HEK293T (cell line): ENCODE measurements at regions not wholly inside any gene's neighbourhood (a gene's known extent, or its start where the extent isn't known, plus 50 kb on each side); places are given as distances from the start of the nearest gene placed in this dataset.

ENCODE experiments used
- CTCF ChIA-PET: fragments of 350-600 bp; formaldehyde crosslinking; extraction: SDS; loops from one replicate; lab custom pipeline; 2021; ENCODE audit warnings: antibody characterized with exemption, inconsistent platforms; lab: Yijun Ruan, JAX
- POLR2A ChIA-PET: fragments of 350-600 bp; formaldehyde crosslinking; extraction: SDS; loops from one replicate; lab custom pipeline; 2020; ENCODE audit warnings: antibody characterized with exemption, inconsistent platforms; lab: Yijun Ruan, JAX
- DNase-seq: peaks from one replicate; pipeline ENCODE4 v3.0.0; 2012; ENCODE audit warnings: mixed read lengths; ENCODE audit errors: extremely low spot score
- ARNT ChIP-seq: fragments of 450-650 bp; IDR thresholded peaks from 2 replicates; pipeline ENCODE4 v1.6.1; 2017; ENCODE audit warnings: mild to moderate bottlenecking
- BHLHE40 ChIP-seq: fragments of 450-650 bp; IDR thresholded peaks from 2 replicates; pipeline ENCODE4 v1.6.1; 2016; ENCODE audit warnings: mild to moderate bottlenecking, moderate library complexity, borderline replicate concordance
- CTBP1 ChIP-seq: fragments of 450-650 bp; IDR thresholded peaks from 2 replicates; pipeline ENCODE4 v1.6.1; 2016; ENCODE audit warnings: borderline replicate concordance
- ELF4 ChIP-seq: fragments of 450-650 bp; IDR thresholded peaks from 2 replicates; pipeline ENCODE4 v1.6.1; 2017; ENCODE audit warnings: antibody characterized with exemption
- FOXA1 ChIP-seq: fragments of 450-650 bp; IDR thresholded peaks from 2 replicates; pipeline ENCODE4 v1.6.1; 2016; ENCODE audit warnings: mild to moderate bottlenecking
- FOXK2 ChIP-seq: fragments of 450-650 bp; IDR thresholded peaks from 2 replicates; pipeline ENCODE4 v1.6.1; 2016; ENCODE audit warnings: mild to moderate bottlenecking
- FOXM1 ChIP-seq: fragments of 450-650 bp; IDR thresholded peaks from 2 replicates; pipeline ENCODE4 v1.6.1; 2017; ENCODE audit warnings: mild to moderate bottlenecking, borderline replicate concordance
- HDGF ChIP-seq: fragments of 450-650 bp; IDR thresholded peaks from 2 replicates; pipeline ENCODE4 v1.6.1; 2017; ENCODE audit warnings: antibody characterized with exemption, borderline replicate concordance
- L3MBTL2 ChIP-seq: fragments of 450-650 bp; conservative IDR thresholded peaks from 2 replicates; pipeline ENCODE4 v1.6.1; 2016; ENCODE audit warnings: mild to moderate bottlenecking
- LEF1 ChIP-seq: fragments of 450-650 bp; IDR thresholded peaks from 2 replicates; pipeline ENCODE4 v1.6.1; 2017; ENCODE audit warnings: mild to moderate bottlenecking, borderline replicate concordance
- NFRKB ChIP-seq: fragments of 450-650 bp; IDR thresholded peaks from 2 replicates; pipeline ENCODE4 v1.6.1; 2016; ENCODE audit warnings: mild to moderate bottlenecking, moderate library complexity
- PKNOX1 ChIP-seq: fragments of 450-650 bp; IDR thresholded peaks from 2 replicates; pipeline ENCODE4 v1.6.1; 2016
- SP1 ChIP-seq: fragments of 450-650 bp; IDR thresholded peaks from 2 replicates; pipeline ENCODE4 v1.6.1; 2017
- SUZ12 ChIP-seq: fragments of 450-650 bp; IDR thresholded peaks from 2 replicates; pipeline ENCODE4 v1.6.1; 2016; ENCODE audit warnings: mild to moderate bottlenecking
- TARDBP ChIP-seq: fragments of 450-650 bp; IDR thresholded peaks from 2 replicates; pipeline ENCODE4 v1.6.1; 2016
- ZNF384 ChIP-seq: fragments of 450-650 bp; IDR thresholded peaks from 2 replicates; pipeline ENCODE4 v1.6.1; 2016

- ChIA-PET CTCF (no interaction called here), POLR2A (no interaction called here)
Measured at GRCh38 chr6:54465649-54466300, 157.5 kb downstream of the TINAG start.

GRCh38 chr6:54467384-54467783 lies 159.1 kb downstream of the TINAG start:
- CTCF ChIA-PET: no interaction called here
- DNase-seq: no peak
- TF ChIP-seq SP1: no peak
- no peak for TF ChIP-seq FOXK2
- no peak for TF ChIP-seq PKNOX1
- no peak for TF ChIP-seq LEF1
- no peak for TF ChIP-seq ARNT
- TF ChIP-seq FOXA1: no peak
- TF ChIP-seq HDGF: no peak
- POLR2A ChIA-PET: no interaction called here

More at GRCh38 chr6:54465649-54466300, 157.5 kb downstream of the TINAG start:
- DNase-seq: no peak
- TF ChIP-seq PKNOX1 (no peak), ELF4 (no peak), HDGF (no peak), NFRKB (no peak), ZNF384 (no peak), BHLHE40 (no peak), CTBP1 (no peak)

- DNase-seq: no peak
- TF ChIP-seq FOXK2: no peak
- no peak for TF ChIP-seq FOXM1
- no peak for TF ChIP-seq HDGF
- no peak for TF ChIP-seq LEF1
- no peak for TF ChIP-seq ELF4
- no peak for TF ChIP-seq NFRKB
- no peak for TF ChIP-seq TARDBP
- no peak for TF ChIP-seq ARNT
- TF ChIP-seq ZNF384: no peak
- no peak for TF ChIP-seq L3MBTL2
- no peak for TF ChIP-seq PKNOX1
- TF ChIP-seq BHLHE40: no peak
- no peak for TF ChIP-seq FOXA1
- TF ChIP-seq CTBP1: no peak
- TF ChIP-seq SP1: no peak
- no peak for TF ChIP-seq SUZ12
- ChIA-PET CTCF (no interaction called here), POLR2A (no interaction called here)
Measured at GRCh38 chr6:54473328-54473727, 165.1 kb downstream of the TINAG start.

GRCh38 chr6:54474898-54475297 lies 166.7 kb downstream of the TINAG start:
- ChIA-PET POLR2A (no interaction called here), CTCF (interaction anchor here (0.7 kb wide), 1 partner anchor 76 kb away, joined by 3 read pairs; no protein-coding TSS in a partner anchor)
- no peak for DNase-seq

GRCh38 chr6:54481091-54481490 lies 172.8 kb downstream of the TINAG start:
- ChIA-PET POLR2A (no interaction called here), CTCF (no interaction called here)
- no peak for DNase-seq
- TF ChIP-seq ARNT (no peak), HDGF (no peak), CTBP1 (no peak), PKNOX1 (no peak), TARDBP (no peak), FOXA1 (no peak), SUZ12 (no peak), LEF1 (no peak), FOXK2 (no peak), NFRKB (no peak), ZNF384 (no peak), SP1 (no peak), FOXM1 (no peak)

More at GRCh38 chr6:54474898-54475297, 166.7 kb downstream of the TINAG start:
- no peak for TF ChIP-seq FOXA1
- no peak for TF ChIP-seq BHLHE40
- TF ChIP-seq FOXK2: no peak
- no peak for TF ChIP-seq LEF1
- TF ChIP-seq ARNT: no peak
- TF ChIP-seq FOXM1: no peak
- TF ChIP-seq CTBP1: no peak
- no peak for TF ChIP-seq ELF4
- TF ChIP-seq HDGF: no peak
- TF ChIP-seq NFRKB: no peak

- ChIA-PET CTCF (no interaction called here), POLR2A (no interaction called here)
- no peak for DNase-seq
- no peak for TF ChIP-seq TARDBP
- no peak for TF ChIP-seq L3MBTL2
- TF ChIP-seq ZNF384: no peak
- no peak for TF ChIP-seq CTBP1
- TF ChIP-seq NFRKB: no peak
- TF ChIP-seq FOXM1: no peak
- TF ChIP-seq ELF4: no peak
- no peak for TF ChIP-seq HDGF
- TF ChIP-seq BHLHE40: no peak
- no peak for TF ChIP-seq PKNOX1
- no peak for TF ChIP-seq FOXK2
- no peak for TF ChIP-seq SUZ12
- no peak for TF ChIP-seq ARNT
- no peak for TF ChIP-seq SP1
- TF ChIP-seq LEF1: no peak
- TF ChIP-seq FOXA1: no peak
Measured at GRCh38 chr6:54491431-54491830, 183.2 kb downstream of the TINAG start.
